ENCODE measurements at regions not wholly inside any gene's neighbourhood (a gene's known extent, or its start where the extent isn't known, plus 50 kb on each side); places are given as distances from the start of the nearest gene placed in this dataset.

DNA sequence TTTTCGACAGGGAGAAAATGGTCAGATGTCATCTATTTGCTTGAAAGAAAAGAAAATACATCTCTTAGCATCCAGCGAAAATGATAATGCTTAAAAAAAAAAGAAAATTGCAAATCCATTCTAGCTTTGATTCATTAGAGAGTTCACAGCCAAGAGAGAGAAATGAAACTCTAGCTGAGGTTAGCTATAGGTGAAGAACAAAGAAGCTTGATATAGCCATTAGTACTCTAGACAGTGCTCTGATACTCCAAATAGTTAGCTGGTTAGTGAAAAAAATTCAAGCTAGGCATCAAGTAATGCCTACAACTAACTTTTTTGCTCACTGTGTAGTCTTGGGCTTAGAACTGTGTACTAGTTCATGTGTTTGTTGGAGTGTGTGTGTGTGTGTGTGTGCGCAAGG lies 721.6 kb upstream of the SOX9 start:
- no peaks in the 10 kb centered on the region for H3K36me3 ChIP-seq (ENCODE audit: control insufficient read depth, insufficient read depth, low read length)
- H3K27me3 ChIP-seq (ENCODE audit: control insufficient read depth, insufficient read depth, low read length), result no peaks in the 10 kb centered on the region
- no peak for DNase-seq (ENCODE audit: low read depth)
- no peak overlapping the region for H3K4me3 ChIP-seq (ENCODE audit: low read depth, low read length)
- TF ChIP-seq, protein P1, sequence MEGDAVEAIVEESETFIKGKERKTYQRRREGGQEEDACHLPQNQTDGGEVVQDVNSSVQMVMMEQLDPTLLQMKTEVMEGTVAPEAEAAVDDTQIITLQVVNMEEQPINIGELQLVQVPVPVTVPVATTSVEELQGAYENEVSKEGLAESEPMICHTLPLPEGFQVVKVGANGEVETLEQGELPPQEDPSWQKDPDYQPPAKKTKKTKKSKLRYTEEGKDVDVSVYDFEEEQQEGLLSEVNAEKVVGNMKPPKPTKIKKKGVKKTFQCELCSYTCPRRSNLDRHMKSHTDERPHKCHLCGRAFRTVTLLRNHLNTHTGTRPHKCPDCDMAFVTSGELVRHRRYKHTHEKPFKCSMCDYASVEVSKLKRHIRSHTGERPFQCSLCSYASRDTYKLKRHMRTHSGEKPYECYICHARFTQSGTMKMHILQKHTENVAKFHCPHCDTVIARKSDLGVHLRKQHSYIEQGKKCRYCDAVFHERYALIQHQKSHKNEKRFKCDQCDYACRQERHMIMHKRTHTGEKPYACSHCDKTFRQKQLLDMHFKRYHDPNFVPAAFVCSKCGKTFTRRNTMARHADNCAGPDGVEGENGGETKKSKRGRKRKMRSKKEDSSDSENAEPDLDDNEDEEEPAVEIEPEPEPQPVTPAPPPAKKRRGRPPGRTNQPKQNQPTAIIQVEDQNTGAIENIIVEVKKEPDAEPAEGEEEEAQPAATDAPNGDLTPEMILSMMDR (IDR thresholded peaks at IDR 0.05; ENCODE audit: insufficient read depth, low read length, poor library complexity, severe bottlenecking), result no peak

DNA sequence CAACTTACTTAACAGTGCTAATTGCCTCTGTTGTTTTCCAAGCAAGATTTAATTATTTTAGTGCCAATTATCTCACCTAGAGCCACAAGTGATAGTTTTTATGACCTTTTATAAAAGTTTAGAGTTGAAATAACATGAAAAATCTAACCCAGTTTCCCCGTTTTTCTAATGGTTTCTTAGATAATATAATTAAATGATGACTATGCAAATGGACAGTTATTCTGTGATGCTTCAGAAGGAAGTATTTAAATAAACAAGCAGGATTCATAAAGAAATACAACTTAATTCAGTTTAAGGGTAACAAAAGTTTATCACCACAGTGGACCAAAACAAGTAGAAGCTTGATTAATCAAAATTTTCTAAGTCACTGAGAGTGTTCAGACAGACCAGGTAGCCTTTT lies 721.2 kb upstream of the SOX9 start:
- DNase-seq (ENCODE audit: low read depth), result no peak
- TF ChIP-seq, protein P1 (IDR thresholded peaks at IDR 0.05; ENCODE audit: insufficient read depth, low read length, poor library complexity, severe bottlenecking), result no peak
- Histone ChIP-seq H3K27me3 (ENCODE audit: control insufficient read depth, insufficient read depth, low read length) (no peaks in the 10 kb centered on the region), H3K36me3 (ENCODE audit: control insufficient read depth, insufficient read depth, low read length) (no peaks in the 10 kb centered on the region), H3K4me3 (ENCODE audit: low read depth, low read length) (no peak overlapping the region)

DNA sequence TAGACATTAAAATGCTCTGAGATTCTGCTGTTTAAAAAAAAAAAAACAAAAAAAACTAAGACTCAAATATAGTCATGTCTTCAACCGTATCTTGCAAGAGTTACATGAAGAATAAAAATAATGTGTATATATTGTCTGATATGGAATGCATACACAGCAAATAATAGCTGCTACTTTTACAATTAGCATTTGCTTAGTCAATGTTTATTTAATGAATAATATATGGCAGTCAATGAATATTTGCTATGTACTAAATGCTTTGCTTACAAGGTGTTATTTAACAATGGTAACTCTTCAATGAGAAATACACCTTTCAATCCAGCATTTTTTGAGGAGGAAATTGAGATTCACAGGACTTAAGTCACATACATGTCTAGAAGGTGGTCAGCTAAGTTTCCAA lies 718.8 kb upstream of the SOX9 start:
- TF ChIP-seq, protein P1 (IDR thresholded peaks at IDR 0.05; ENCODE audit: insufficient read depth, low read length, poor library complexity, severe bottlenecking), result no peak
- H3K27me3 ChIP-seq (ENCODE audit: control insufficient read depth, insufficient read depth, low read length), result no peaks in the 10 kb centered on the region
- H3K4me3 ChIP-seq (ENCODE audit: low read depth, low read length), result no peak overlapping the region
- DNase-seq (ENCODE audit: low read depth), result no peak
- no peaks in the 10 kb centered on the region for H3K36me3 ChIP-seq (ENCODE audit: control insufficient read depth, insufficient read depth, low read length)

DNA sequence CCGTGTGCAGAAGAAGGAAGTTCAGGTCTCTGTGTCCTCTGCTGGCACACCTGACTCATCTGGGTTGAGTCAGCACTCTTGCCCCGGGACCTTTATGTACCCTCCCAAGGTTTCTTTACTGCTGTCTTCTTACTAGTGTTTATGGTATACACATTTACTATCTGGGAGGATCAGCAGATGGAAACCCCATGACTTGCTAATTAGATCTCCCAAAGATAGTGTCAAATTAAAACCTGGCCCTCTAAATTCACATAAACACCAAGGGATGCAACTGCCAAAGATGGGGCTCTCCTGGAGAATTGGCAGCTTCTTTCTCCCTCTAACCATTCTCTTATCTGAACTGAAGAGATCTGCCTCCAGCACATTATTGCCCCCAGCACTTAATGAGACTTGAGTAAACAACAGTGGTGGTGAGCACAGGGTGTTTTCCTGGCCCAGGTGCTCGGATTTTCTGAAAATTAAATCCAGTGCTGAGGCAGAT lies 718.1 kb upstream of the SOX9 start:
- no peak overlapping the region for H3K4me3 ChIP-seq (ENCODE audit: low read depth, low read length)
- H3K27me3 ChIP-seq (ENCODE audit: control insufficient read depth, insufficient read depth, low read length), result no peaks in the 10 kb centered on the region
- DNase-seq (ENCODE audit: low read depth), result no peak
- no peaks in the 10 kb centered on the region for H3K36me3 ChIP-seq (ENCODE audit: control insufficient read depth, insufficient read depth, low read length)
- TF ChIP-seq, protein P1 (IDR thresholded peaks at IDR 0.05; ENCODE audit: insufficient read depth, low read length, poor library complexity, severe bottlenecking), result no peak

DNA sequence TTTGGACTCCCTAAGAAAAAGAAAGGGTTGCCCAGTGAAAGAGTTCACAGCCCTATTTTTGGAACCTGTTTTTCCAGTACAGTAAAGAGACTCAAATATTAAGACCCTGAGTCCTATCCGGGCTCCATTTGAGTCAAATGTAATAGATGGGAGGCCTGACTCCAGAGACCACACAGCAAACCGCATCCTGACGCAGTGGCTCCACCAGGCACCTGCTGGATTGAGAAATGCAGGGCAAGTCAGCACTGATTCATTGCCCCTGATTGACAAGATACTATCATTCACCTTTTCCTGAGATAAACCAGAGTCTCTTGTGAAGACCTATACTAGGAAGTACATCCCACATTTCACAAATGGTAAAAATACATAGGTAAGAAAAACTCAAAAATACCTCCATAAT lies 715.7 kb upstream of the SOX9 start:
- Histone ChIP-seq H3K4me3 (ENCODE audit: low read depth, low read length) (no peak overlapping the region), H3K27me3 (ENCODE audit: control insufficient read depth, insufficient read depth, low read length) (no peaks in the 10 kb centered on the region), H3K36me3 (ENCODE audit: control insufficient read depth, insufficient read depth, low read length) (no peaks in the 10 kb centered on the region)
- TF ChIP-seq, protein P1 (IDR thresholded peaks at IDR 0.05; ENCODE audit: insufficient read depth, low read length, poor library complexity, severe bottlenecking), result no peak
- no peak for DNase-seq (ENCODE audit: low read depth)

DNA sequence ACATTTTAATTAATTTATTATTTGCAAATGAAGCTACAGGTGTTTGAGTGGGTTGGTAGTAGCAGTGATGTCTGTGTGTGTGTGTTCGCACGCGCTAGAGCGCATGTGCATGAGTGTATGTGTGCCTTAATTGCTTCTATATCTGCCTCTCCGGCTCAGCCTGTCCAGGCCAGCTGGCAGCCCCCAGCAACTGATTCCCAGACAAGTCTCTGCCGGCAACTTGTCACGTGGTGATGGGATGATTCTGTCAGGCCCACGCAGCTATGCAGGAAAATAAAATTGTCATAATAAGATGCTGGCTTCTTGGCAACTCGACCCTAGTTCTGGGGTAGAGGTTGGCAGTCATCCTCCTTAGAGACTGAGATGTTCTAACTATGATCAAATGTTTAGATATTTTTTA lies 712.8 kb upstream of the SOX9 start:
- TF ChIP-seq, protein P1 (IDR thresholded peaks at IDR 0.05; ENCODE audit: insufficient read depth, low read length, poor library complexity, severe bottlenecking), result no peak
- H3K4me3 ChIP-seq (ENCODE audit: low read depth, low read length), result no peak overlapping the region
- no peaks in the 10 kb centered on the region for H3K27me3 ChIP-seq (ENCODE audit: control insufficient read depth, insufficient read depth, low read length)
- no peaks in the 10 kb centered on the region for H3K36me3 ChIP-seq (ENCODE audit: control insufficient read depth, insufficient read depth, low read length)
- DNase-seq (ENCODE audit: low read depth), result no peak
